GM20000 (cell line): ENCODE measurements at regions not wholly inside any gene's neighbourhood (a gene's known extent, or its start where the extent isn't known, plus 50 kb on each side); places are given as distances from the start of the nearest gene placed in this dataset.

Source experiments
- DNase-seq: peaks from one replicate; pipeline ENCODE4 v3.0.0; 2012; ENCODE audit warnings: low spot score
- CTCF ChIP-seq: IDR thresholded peaks from 2 replicates; pipeline ENCODE4 v1.5.1; 2012; ENCODE audit warnings: mild to moderate bottlenecking, control low read depth; ENCODE audit errors: extremely low read depth, missing control alignments

DNA sequence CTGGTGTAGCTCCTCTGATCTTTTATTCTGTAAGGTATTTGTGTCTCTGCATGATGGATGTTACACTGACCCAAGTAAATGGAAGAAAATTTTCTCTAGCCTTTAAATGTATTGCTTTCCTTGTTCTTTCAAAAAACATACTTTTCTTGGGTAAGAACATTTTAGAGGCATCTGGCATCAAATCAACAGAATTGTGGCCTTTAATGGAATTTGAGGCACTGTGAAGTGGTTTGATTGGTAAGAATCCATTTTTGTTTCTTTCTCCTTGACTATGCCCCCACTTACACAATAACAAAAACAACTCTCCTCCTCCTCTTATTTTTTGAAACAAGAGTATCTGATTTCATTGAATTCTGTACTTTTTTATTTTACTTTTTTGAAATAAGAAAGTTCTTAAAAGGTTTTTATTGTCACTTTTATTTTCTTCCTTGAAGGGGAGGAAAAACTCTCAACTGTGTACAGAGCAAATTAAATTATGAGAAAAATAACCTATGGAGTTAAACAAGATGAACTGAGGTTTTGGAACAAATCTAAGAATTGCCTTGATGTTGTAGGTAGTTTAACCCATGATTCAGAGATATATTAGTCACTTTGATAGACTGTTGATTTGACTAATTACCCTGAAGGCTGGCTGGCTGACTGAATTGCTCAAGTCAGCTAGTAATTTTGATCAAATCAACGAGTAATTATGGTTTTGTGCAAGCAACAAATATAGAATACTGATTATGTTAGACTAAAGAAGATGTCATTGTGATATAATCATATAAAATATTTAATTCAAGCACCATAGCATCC, 146.4 kb downstream of the FHIP1A start:
- DNase-seq, result no peak

DNA sequence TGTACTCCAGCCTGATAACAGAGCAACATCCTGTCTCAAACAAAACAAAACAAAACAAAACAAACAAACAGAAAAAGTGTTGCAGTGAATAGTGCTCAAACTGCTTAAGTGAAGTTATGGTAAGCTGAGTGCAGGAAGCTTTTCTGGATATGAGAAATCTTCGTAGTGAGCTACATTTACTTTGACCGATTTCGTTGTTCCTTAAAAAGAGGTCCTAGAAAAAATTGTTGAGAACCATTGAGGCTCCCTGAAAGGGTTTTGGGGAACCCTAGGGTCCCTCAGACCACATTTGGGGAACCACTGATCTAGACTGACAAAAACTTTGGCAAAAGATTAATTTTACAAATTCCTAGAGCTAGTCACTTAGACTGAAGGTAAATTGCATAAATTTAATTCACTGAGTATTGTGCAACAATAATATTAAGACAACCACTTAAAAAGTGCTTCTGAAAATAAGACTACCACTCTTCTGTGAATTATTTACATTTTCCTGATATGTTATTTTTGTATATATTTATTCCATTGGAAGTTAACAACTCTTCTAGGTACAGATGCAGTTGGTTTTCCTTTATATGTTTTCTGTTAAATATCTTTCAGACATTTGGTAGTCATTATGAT, 149.6 kb downstream of the FHIP1A start:
- TF ChIP-seq CTCF, result no peak
- DNase-seq, result no peak

More for the DNA sequence above, 146.4 kb downstream of the FHIP1A start:
- TF ChIP-seq CTCF, result no peak

- no peak for TF ChIP-seq CTCF
- no peak for DNase-seq
Measured at GRCh38 chr4:151559595-151559994, 150.6 kb downstream of the FHIP1A start.

- TF ChIP-seq CTCF, result no peak
- no peak for DNase-seq
Measured at GRCh38 chr4:151561551-151562256, 152.7 kb downstream of the FHIP1A start.

- DNase-seq, result no peak
- TF ChIP-seq CTCF, result no peak
Measured at GRCh38 chr4:151563194-151563593, 154.2 kb downstream of the FHIP1A start.

DNA sequence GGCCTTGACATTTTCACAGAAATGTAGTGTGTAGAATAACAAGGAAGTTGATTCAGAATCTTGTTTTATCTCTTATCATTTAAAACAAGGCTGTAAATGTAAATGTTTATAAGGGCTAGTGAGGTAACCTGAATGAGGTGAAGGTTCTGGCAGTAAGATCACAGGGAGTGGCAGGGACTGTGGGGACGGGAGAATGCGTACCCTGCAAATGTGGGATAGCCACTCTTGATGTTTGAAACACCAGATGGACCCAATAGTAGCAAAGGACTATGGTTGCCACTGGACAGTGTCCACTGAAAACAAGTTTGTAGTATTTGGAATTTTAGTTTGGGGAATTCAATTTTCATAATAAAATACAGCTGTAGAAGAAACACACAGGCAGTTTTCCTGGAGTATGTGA, 155.3 kb downstream of the FHIP1A start:
- no peak for TF ChIP-seq CTCF
- DNase-seq, result no peak

GRCh38 chr4:151565583-151565982, 156.6 kb downstream of the FHIP1A start:
- no peak for TF ChIP-seq CTCF
- DNase-seq, result no peak
